ENCODE measurements at regions not wholly inside any gene's neighbourhood (a gene's known extent, or its start where the extent isn't known, plus 50 kb on each side); places are given as distances from the start of the nearest gene placed in this dataset.

- TF ChIP-seq CTCF (IDR thresholded peaks at IDR 0.05; ENCODE audit: extremely low read depth in 1 of 2, insufficient read depth in 1 of 2, low read depth in 1 of 2, low read length in 2 of 2), result no peak
- TF ChIP-seq MAX (IDR thresholded peaks at IDR 0.05; ENCODE audit: insufficient read depth, insufficient read length), result no peak
These were observed 201.7 kb downstream of the NUF2 start for GRCh38 chr1:163523375-163524029.
